WI38 (cell line): ENCODE measurements at regions not wholly inside any gene's neighbourhood (a gene's known extent, or its start where the extent isn't known, plus 50 kb on each side); places are given as distances from the start of the nearest gene placed in this dataset.
"Not testable (repeated sequence)": the region's sequence is repeated elsewhere in the genome, so short reads cannot be mapped to it uniquely, and the experiment has no call there.

Source experiments
- H3K4me3 ChIP-seq: 2 replicates; pipeline ENCODE4 v1.5.1; 2011; ENCODE audit warnings: low read depth, mild to moderate bottlenecking, control low read depth, low read length
- TF ChIP-seq, protein P1 (sequence below): IDR thresholded peaks from 2 replicates; pipeline ENCODE4 v1.5.1; 2012; ENCODE audit warnings: low read depth, mild to moderate bottlenecking, control low read depth, low read length

DNA sequence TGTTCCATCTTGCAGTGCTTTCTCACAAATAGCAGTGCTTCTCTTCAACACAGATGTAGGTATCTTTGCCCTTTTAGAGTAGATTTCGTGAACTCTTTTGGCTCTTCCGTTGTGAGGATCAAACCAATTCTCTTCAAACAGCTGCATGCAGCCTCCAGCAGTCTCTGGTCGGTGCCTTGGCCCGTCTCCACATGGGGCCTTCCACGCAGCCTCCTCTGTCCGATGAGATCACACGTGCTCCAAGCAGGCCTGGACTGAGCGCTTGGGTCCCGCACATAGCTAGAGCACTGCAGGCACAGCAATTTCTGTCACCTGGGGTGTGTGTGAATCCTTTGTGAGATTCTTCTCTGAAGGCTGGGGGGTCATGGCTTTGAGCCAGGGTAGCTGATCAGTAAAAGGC, 82.8 kb upstream of the KCNE2 start:
- TF ChIP-seq, protein P1, sequence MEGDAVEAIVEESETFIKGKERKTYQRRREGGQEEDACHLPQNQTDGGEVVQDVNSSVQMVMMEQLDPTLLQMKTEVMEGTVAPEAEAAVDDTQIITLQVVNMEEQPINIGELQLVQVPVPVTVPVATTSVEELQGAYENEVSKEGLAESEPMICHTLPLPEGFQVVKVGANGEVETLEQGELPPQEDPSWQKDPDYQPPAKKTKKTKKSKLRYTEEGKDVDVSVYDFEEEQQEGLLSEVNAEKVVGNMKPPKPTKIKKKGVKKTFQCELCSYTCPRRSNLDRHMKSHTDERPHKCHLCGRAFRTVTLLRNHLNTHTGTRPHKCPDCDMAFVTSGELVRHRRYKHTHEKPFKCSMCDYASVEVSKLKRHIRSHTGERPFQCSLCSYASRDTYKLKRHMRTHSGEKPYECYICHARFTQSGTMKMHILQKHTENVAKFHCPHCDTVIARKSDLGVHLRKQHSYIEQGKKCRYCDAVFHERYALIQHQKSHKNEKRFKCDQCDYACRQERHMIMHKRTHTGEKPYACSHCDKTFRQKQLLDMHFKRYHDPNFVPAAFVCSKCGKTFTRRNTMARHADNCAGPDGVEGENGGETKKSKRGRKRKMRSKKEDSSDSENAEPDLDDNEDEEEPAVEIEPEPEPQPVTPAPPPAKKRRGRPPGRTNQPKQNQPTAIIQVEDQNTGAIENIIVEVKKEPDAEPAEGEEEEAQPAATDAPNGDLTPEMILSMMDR: no peak
- no peak overlapping the region for H3K4me3 ChIP-seq

DNA sequence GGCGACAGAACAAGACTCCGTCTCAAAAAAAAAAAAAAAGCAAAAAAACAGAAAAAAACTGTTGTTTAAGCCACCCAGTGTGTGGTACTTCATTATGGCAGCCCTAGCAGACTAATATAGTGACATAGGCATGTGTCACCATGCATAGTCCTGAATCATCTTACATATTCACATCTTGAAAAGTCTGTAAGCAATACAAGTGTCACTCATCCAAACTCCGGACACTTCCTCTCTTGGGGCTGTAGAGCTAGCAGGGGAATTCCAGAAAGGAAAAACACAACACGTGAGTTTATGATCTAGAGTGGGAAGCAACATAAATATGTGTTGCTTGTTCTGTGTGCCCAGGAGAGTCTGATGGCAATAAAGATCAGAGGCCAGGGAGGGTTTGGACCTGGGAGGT, 81.6 kb upstream of the KCNE2 start:
- H3K4me3 ChIP-seq: no peak overlapping the region
- TF ChIP-seq, protein P1: no peak

DNA sequence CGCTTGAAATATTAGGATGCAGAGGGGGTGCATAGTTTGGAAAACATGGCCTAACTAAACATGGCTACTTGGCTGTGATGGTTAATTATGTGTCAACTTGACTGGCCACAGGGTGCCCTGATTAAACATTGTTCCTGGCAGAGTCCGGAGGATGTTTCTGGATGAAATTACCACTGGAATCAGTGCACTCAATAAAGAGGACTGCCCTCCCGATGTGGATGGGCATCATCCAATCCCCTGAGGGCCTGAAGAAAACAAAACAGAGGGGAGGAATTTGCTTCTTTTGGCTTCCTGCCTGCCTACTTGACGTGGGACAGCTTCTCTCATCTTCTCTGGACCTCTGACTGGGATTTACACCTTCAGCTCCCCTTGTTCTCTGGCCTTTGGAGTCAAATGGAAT, 79.1 kb upstream of the KCNE2 start:
- TF ChIP-seq, protein P1: no peak
- no peak overlapping the region for H3K4me3 ChIP-seq

DNA sequence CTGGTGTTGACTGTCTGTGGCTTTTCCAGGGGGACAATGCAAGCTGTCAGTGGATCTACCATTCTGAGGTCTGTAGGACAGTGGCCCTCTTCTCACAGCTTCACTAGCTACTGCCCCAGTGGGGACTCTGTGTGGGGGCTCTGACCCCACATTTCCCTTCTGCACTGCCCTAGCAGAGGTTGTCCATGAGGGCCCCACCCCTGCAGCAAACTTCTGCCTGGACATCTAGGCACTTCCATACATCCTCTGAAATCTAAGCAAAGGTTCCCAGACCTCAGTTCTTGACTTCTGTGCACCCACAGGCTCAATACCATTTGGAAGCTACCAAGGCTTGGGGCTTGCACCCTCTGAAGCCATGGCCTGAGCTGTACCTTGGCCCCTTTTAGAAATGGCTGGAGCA, 75.8 kb upstream of the KCNE2 start:
- H3K4me3 ChIP-seq: not testable (repeated sequence)

DNA sequence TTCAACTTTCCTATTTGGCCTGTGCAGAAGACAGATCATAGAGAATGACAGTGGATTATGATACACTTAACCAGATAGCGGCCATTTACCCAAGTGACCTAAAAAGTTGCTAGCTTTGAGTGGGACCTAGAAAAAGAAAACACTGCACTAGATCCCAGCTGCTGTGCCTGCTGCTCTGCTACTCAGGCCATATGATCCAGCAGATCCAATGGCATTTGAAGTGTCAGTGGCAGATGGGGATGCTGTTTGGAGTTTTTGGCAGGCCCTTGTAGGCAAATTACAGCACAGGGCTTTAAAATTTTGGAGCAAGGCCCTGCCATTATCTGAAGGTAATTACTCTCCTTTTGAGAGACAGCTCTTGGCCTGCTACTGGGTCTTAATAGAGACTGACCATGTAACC, 74.0 kb upstream of the KCNE2 start:
- TF ChIP-seq, protein P1: no peak
- H3K4me3 ChIP-seq: no peak overlapping the region

DNA sequence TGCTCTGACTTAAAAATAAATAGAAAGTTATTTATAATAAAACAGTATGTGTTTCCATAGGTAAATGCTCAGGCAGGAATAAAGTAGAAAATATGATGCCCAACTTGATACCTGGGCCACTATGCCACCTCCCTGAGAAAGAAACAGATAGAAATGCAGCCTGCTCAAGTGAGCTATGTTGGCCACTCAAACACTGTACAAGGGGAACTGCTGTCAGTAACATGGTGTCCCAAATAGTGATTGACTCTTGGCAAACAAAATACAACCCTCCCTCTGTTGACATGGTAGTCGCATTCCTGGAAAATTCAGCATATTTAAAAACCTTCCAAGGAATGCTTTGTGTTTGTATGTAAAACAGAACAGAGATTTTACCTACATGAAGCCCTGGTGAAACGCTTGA, 66.9 kb upstream of the KCNE2 start:
- TF ChIP-seq, protein P1: no peak
- H3K4me3 ChIP-seq: no peak overlapping the region

DNA sequence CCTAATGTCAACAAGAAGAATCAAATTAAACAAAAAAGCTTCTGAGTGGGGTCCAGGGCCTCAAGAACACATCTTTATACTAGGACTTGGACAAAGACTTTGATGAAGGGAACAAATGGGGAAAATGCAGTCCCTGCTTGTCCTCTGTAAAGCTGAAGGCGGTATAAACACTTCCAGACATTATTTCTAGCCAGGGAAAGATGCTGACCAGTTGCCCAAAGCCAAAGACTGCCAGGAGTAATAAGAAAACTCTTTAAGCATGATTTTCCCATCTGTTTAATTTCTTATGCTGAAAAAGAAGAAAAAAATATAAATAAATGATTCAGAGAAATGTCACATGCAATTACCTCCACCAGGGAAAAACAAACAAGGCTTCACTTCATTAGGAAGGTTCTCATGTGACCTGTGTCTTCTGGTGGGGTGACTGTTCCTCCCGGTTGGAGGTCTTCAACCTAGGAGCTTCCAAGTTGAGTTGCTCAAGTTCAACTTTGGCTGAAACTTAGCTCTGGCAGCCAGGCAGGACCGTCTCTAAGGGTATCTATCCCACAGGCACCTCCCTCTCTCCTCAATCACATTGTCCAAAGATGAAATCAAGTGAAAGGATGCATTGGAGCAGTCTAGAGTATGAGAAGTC, 65.2 kb upstream of the KCNE2 start:
- H3K4me3 ChIP-seq: no peak overlapping the region
- TF ChIP-seq, protein P1: no peak

DNA sequence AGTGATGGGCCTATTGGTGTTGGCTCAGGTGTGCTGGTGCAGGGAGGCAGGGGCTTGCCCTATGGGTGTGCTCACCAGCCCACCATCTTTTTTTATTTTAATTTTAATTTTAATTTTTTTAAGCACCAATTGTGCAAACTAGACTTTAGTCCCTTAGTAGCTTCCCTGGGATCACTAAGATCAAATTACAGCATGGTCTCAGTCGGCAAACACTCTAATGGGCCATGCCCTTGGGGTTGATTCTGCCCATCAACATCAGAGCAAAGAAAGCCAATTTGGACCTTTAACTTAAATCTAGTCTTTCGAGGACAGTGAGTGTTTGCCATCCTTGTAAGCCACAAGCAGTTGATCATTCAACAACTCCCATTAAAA, 64.7 kb upstream of the KCNE2 start:
- H3K4me3 ChIP-seq: no peak overlapping the region
- TF ChIP-seq, protein P1: no peak
